Astrocyte (in vitro differentiated cells and primary cell): ENCODE measurements at regions not wholly inside any gene's neighbourhood (a gene's known extent, or its start where the extent isn't known, plus 50 kb on each side); places are given as distances from the start of the nearest gene placed in this dataset.

Experiments used
- EZH2 ChIP-seq: IDR thresholded peaks from 2 replicates; pipeline ENCODE4 v1.6.1; 2012; ENCODE audit warnings: mild to moderate bottlenecking, low read length, inconsistent platforms; ENCODE audit not compliant: insufficient read depth
- TF ChIP-seq, protein P1 (sequence below): IDR thresholded peaks from 2 replicates; pipeline ENCODE4 v1.5.1; 2011; ENCODE audit warnings: low read depth, mild to moderate bottlenecking, inconsistent platforms, low read length, moderate library complexity; ENCODE audit not compliant: insufficient read depth

DNA sequence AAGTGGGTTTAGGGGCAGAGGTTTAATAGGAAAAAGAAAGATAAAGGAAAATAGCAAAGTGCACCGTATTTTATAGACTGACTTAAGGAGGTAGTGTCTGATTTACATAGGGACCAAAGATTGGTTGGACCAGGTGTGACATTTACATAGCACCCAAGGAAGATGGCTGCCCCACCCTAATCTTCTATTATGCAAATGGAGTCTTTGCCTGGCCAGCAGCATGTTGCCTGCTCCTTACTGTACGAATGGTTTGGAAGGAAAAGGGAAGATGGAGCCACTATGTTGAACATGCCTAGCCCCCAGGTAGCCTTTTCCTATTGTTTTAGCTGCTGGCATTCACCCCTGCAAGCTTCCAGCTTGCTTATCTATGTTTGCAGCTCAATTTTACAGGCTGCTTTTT lies 146.2 kb upstream of the PDE5A start:
- TF ChIP-seq, protein P1, sequence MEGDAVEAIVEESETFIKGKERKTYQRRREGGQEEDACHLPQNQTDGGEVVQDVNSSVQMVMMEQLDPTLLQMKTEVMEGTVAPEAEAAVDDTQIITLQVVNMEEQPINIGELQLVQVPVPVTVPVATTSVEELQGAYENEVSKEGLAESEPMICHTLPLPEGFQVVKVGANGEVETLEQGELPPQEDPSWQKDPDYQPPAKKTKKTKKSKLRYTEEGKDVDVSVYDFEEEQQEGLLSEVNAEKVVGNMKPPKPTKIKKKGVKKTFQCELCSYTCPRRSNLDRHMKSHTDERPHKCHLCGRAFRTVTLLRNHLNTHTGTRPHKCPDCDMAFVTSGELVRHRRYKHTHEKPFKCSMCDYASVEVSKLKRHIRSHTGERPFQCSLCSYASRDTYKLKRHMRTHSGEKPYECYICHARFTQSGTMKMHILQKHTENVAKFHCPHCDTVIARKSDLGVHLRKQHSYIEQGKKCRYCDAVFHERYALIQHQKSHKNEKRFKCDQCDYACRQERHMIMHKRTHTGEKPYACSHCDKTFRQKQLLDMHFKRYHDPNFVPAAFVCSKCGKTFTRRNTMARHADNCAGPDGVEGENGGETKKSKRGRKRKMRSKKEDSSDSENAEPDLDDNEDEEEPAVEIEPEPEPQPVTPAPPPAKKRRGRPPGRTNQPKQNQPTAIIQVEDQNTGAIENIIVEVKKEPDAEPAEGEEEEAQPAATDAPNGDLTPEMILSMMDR: no peak
- no peak for TF ChIP-seq EZH2
